K562 (cell line): ENCODE measurements at regions not wholly inside any gene's neighbourhood (a gene's known extent, or its start where the extent isn't known, plus 50 kb on each side); places are given as distances from the start of the nearest gene placed in this dataset.

Source experiments
- ATAC-seq: fragments of 200-7000 bp; cut with Tn5 transposase; 3 replicates; pipeline ENCODE4 v1.9.1; 2020; ENCODE audit warnings: moderate library complexity
- BruUV-seq: library from RNA; stranded (reverse); fragments of 400-500 nt; replicated peaks from 2 replicates; lab custom pipeline; 2021; lab: Mats Ljungman, UMichigan
- CTCF ChIA-PET: fragments of 300-600 bp; formaldehyde crosslinking; extraction: SDS; loops from one replicate; lab custom pipeline; 2021; ENCODE audit warnings: low intra/inter-chr PET ratio; lab: Yijun Ruan, JAX
- POLR2A ChIA-PET: fragments of 300-600, 350-650 bp; sonication (Branson Sonifier 250); formaldehyde crosslinking; extraction: SDS; loops from one replicate; lab custom pipeline; 2021; ENCODE audit warnings: antibody characterized with exemption, inconsistent platforms; lab: Yijun Ruan, JAX
- DNase-seq, 4 experiments: peaks; one replicate each; pipeline versions ENCODE4 v3.0.0 to v3.0.0-alpha.2; 2011 to 2018; ENCODE audit warnings: low spot score in 3 of 4, mixed read lengths in 3 of 4; ENCODE audit errors: extremely low read depth in 1 of 4
- FAIRE-seq: peaks from 2 replicates; lab custom pipeline; 2011; peaks lifted over from hg19 to GRCh38; lab: Jason Lieb, UNC
- H2AFZ ChIP-seq: 2 replicates; pipeline ENCODE4 v1.6.0; 2011; ENCODE audit warnings: low read depth, low read length, control low read depth, inconsistent platforms
- H3K27ac ChIP-seq: fragments of 200-600 bp; 3 replicates; pipeline ENCODE4 v1.8.0; 2011; ENCODE audit warnings: low read depth, mild to moderate bottlenecking, control low read depth, inconsistent platforms, low read length, moderate library complexity, mixed read lengths; ENCODE audit errors: extremely low read depth
- H3K27me3 ChIP-seq, 2 experiments: fragments of 300-600 bp in 1 of 2; 2 replicates in 1 of 2; 3 replicates in 1 of 2; pipeline versions ENCODE4 v1.6.0 to v1.8.0; 2011; ENCODE audit warnings: inconsistent platforms in 2 of 2, low read length in 2 of 2, mild to moderate bottlenecking in 1 of 2, mixed read lengths in 1 of 2, moderate library complexity in 1 of 2; ENCODE audit not compliant: control insufficient read depth in 2 of 2, insufficient read depth in 2 of 2
- H3K36me3 ChIP-seq: fragments of 300-600 bp; 3 replicates; pipeline ENCODE4 v1.8.0; 2011; ENCODE audit warnings: mild to moderate bottlenecking, low read length, inconsistent platforms; ENCODE audit not compliant: control insufficient read depth, insufficient read depth
- H3K4me1 ChIP-seq, 2 experiments: fragments of 200-600 bp in 1 of 2; replicated peaks in 1 of 2; 2 replicates in 1 of 2; 3 replicates in 1 of 2; pipeline versions ENCODE4 v1.5.1 to v1.8.0; 2011; ENCODE audit warnings: inconsistent platforms in 2 of 2, low read length in 2 of 2, mild to moderate bottlenecking in 1 of 2, mixed read lengths in 1 of 2, moderate library complexity in 1 of 2; ENCODE audit not compliant: control insufficient read depth in 2 of 2, insufficient read depth in 2 of 2
- H3K4me2 ChIP-seq: 2 replicates; pipeline ENCODE4 v1.6.1; 2011; ENCODE audit warnings: low read length, control low read depth, inconsistent platforms, mixed read lengths; ENCODE audit not compliant: insufficient read depth
- H3K4me3 ChIP-seq: fragments of 200-600 bp; sonication (generic), shearing (Covaris generic); 2 replicates; pipeline ENCODE4 v1.5.1; 2016; ENCODE audit warnings: control low read depth, inconsistent platforms
- H3K79me2 ChIP-seq: fragments of 200-600 bp; 3 replicates; pipeline ENCODE4 v1.8.0; 2011; ENCODE audit warnings: low read length, inconsistent platforms; ENCODE audit not compliant: control insufficient read depth, insufficient read depth
- H3K9ac ChIP-seq, 2 experiments: 2 replicates each; pipeline versions ENCODE4 v1.6.0 to v1.6.1; 2011; ENCODE audit warnings: low read depth in 2 of 2, low read length in 2 of 2, control low read depth in 1 of 2, inconsistent platforms in 1 of 2, mild to moderate bottlenecking in 1 of 2, mixed read lengths in 1 of 2; ENCODE audit not compliant: insufficient read depth in 1 of 2
- H3K9me1 ChIP-seq: one replicate; pipeline ENCODE4 v1.6.0; 2011; ENCODE audit warnings: inconsistent platforms, mild to moderate bottlenecking, low read length, moderate library complexity; ENCODE audit not compliant: control insufficient read depth, insufficient read depth
- H3K9me3 ChIP-seq: replicated peaks from 2 replicates; pipeline ENCODE4 v1.5.1; 2011; ENCODE audit warnings: low read depth, low read length, inconsistent platforms; ENCODE audit not compliant: control insufficient read depth, insufficient read depth
- H4K20me1 ChIP-seq: replicated peaks from 2 replicates; pipeline ENCODE4 v1.6.1; 2011; ENCODE audit warnings: low read length, inconsistent platforms, mixed read lengths; ENCODE audit not compliant: control insufficient read depth, insufficient read depth
- ARNT ChIP-seq, 2 experiments: fragments of 450-650 bp; IDR thresholded peaks; 2 replicates each; pipeline ENCODE4 v1.6.1; 2016; ENCODE audit warnings: mild to moderate bottlenecking in 1 of 2
- BHLHE40 ChIP-seq: IDR thresholded peaks from 2 replicates; pipeline ENCODE4 v1.6.1; 2011; ENCODE audit warnings: low read length, improper control_type of control experiment
- CBFB ChIP-seq: sonication (generic); formaldehyde crosslinking; IDR thresholded peaks from 2 replicates; pipeline ENCODE4 v1.4.0; 2020; ENCODE audit warnings: mild to moderate bottlenecking, missing genetic modification reagents
- CEBPZ ChIP-seq: fragments of 150-350 bp; IDR thresholded peaks from 2 replicates; pipeline ENCODE4 v1.6.1; 2014; ENCODE audit warnings: low read depth, mild to moderate bottlenecking, low read length, borderline replicate concordance
- HBP1 ChIP-seq: fragments of 450-650 bp; formaldehyde crosslinking; IDR thresholded peaks from 2 replicates; pipeline ENCODE4 v1.4.0; 2022; ENCODE audit warnings: missing genetic modification characterization
- SAFB2 ChIP-seq: fragments of 200-400 bp; formaldehyde crosslinking; IDR thresholded peaks from 2 replicates; pipeline ENCODE4 v1.6.1; 2018; ENCODE audit warnings: borderline replicate concordance, low read length, low read depth, moderate library complexity; ENCODE audit not compliant: severe bottlenecking
- XRCC4 ChIP-seq: IDR thresholded peaks from one replicate; pipeline ENCODE4 v1.6.1; 2011; ENCODE audit not compliant: insufficient read depth, insufficient read length; ENCODE audit errors: extremely low read depth
- ZBTB11 ChIP-seq, 3 experiments: fragments of 200-800 bp in 1 of 3; fragments of 250-450 bp in 1 of 3; fragments of 450-650 bp in 1 of 3; sonication (Bioruptor Pico) in 1 of 3; sonication (Bioruptor generic) in 1 of 3; formaldehyde crosslinking in 1 of 3; IDR thresholded peaks; 2 replicates each; pipeline versions ENCODE4 v1.6.1 to v1.8.0; 2016 to 2022; ENCODE audit warnings: mild to moderate bottlenecking in 2 of 3, missing genetic modification characterization in 2 of 3, missing compliant biosample characterization in 1 of 3, moderate library complexity in 1 of 3
- ZNF184 ChIP-seq: sonication (generic); formaldehyde crosslinking; IDR thresholded peaks from 2 replicates; pipeline ENCODE4 v1.5.0; 2020; ENCODE audit warnings: missing genetic modification reagents
- WGBS: fragments of 100-300 bp; shearing (Covaris generic); methylation state at CpG from one replicate; pipeline ENCODE4 v1.1.6; 2016; ENCODE audit warnings: low coverage, mixed read lengths; ENCODE audit not compliant: insufficient coverage; ENCODE audit errors: missing lambda C conversion rate; 5-methylcytosine and 5-hydroxymethylcytosine counted together
- in situ Hi-C: fragments of 300-500 bp; cut with MboI; formaldehyde crosslinking; loops from 4 replicates; pipeline ENCODE4 v1.15.0; 2018; ENCODE audit warnings: inconsistent platforms, mixed read lengths
- intact Hi-C: fragments of 100-400 bp; cut with micrococcal nuclease; formaldehyde crosslinking; loops from 2 replicates; pipeline ENCODE4 v1.14.2; 2022
- TF ChIP-seq, protein P1 (sequence below): fragments of 450-650 bp; formaldehyde crosslinking; IDR thresholded peaks from 2 replicates; pipeline ENCODE4 v1.4.0; 2022; ENCODE audit warnings: missing genetic modification characterization

- Histone ChIP-seq H3K27ac (no peak overlapping the region), H2AFZ (no peak overlapping the region), H3K4me1 (no peaks in the 10 kb centered on the region), H3K4me2 (no peak overlapping the region), H3K36me3 (no peaks in the 10 kb centered on the region), H3K79me2 (no peaks in the 10 kb centered on the region), H3K4me3 (no peak overlapping the region), H3K27me3 (no peaks in the 10 kb centered on the region), H3K9ac (no peak overlapping the region), H4K20me1 (no peaks in the 10 kb centered on the region), H3K9me3 (no peaks in the 10 kb centered on the region), H3K9me1 (no peaks in the 10 kb centered on the region)
- intact Hi-C loops, result no loop called here
- in situ Hi-C loops, result no loop called here
- DNase-seq, result no peak
- ATAC-seq, result no peak
- ChIA-PET POLR2A (no interaction called here), CTCF (no interaction called here)
- no peak for FAIRE-seq
- BruUV-seq, result no TSS peak
- whole genome bisulfite sequencing, result 0% methylated on average over 5 of the region's 5 CpGs
- no peak for TF ChIP-seq ZNF184 (CRISPR knock-in tag)
- no peak for TF ChIP-seq CEBPZ
- TF ChIP-seq ZBTB11 (CRISPR knock-in tag; IDR thresholded peaks at IDR 0.05), result no peak
- TF ChIP-seq, protein P1, sequence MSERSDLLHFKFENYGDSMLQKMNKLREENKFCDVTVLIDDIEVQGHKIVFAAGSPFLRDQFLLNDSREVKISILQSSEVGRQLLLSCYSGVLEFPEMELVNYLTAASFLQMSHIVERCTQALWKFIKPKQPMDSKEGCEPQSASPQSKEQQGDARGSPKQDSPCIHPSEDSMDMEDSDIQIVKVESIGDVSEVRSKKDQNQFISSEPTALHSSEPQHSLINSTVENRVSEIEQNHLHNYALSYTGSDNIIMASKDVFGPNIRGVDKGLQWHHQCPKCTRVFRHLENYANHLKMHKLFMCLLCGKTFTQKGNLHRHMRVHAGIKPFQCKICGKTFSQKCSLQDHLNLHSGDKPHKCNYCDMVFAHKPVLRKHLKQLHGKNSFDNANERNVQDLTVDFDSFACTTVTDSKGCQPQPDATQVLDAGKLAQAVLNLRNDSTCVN (CRISPR knock-in tag), result no peak
- no peak for TF ChIP-seq BHLHE40
- no peak for TF ChIP-seq SAFB2
- no peak for TF ChIP-seq ARNT (IDR thresholded peaks at IDR 0.05)
- TF ChIP-seq HBP1, result no peak
- TF ChIP-seq XRCC4, result no peak
- no peak for TF ChIP-seq CBFB (CRISPR knock-in tag)
Observed at GRCh38 chr3:106836906-106837305, 540.3 kb upstream of the CCDC54 start.
